Brain microvascular endothelial cell (primary cell): ENCODE measurements at regions not wholly inside any gene's neighbourhood (a gene's known extent, or its start where the extent isn't known, plus 50 kb on each side); places are given as distances from the start of the nearest gene placed in this dataset.

Experiments used
- DNase-seq: peaks from one replicate; pipeline ENCODE4 v3.0.0-alpha.2; 2020
- H3K27ac ChIP-seq: fragments of 250-450 bp; sonication (Bioruptor Pico); 2 replicates; pipeline ENCODE4 v1.5.1; 2020; ENCODE audit warnings: mild to moderate bottlenecking, moderate library complexity
- H3K27me3 ChIP-seq: fragments of 250-450 bp; sonication (Bioruptor Pico); replicated peaks from 2 replicates; pipeline ENCODE4 v1.5.1; 2020; ENCODE audit warnings: mild to moderate bottlenecking
- H3K36me3 ChIP-seq: fragments of 250-450 bp; sonication (Bioruptor Pico); replicated peaks from 2 replicates; pipeline ENCODE4 v1.5.1; 2020; ENCODE audit warnings: mild to moderate bottlenecking
- H3K4me3 ChIP-seq: 2 replicates; pipeline ENCODE4 v1.5.1; 2011; ENCODE audit warnings: low read depth, mild to moderate bottlenecking, control low read depth, low read length, moderate library complexity
- in situ Hi-C: cut with HindIII; loops from 2 replicates; pipeline ENCODE4 v1.10.0; 2017; ENCODE audit warnings: low sequenced_read_pairs, low pct_ligation_motif_present
- TF ChIP-seq, protein P1 (sequence below): IDR thresholded peaks from 2 replicates; pipeline ENCODE4 v1.5.1; 2011; ENCODE audit warnings: low read depth, mild to moderate bottlenecking, moderate library complexity, low read length, control low read depth, inconsistent platforms; ENCODE audit errors: missing control alignments

DNA sequence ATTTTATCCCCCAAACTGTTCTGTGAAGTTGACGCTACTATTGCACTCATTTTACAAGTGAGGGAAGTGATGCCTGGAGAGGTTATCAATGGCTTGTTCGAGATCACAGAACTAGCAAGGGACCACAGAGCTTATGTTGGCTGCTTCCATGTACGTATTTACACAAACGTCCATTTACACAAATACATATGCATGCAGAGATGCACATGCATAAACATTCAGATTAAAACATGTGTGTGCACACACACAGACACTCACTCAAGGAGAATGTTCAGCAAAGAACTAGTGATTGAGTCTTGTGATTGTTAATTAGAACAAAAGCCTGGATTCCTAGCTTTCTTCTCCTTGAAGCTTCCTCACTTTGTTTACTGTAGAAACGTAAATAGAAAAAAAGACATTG is 321.5 kb upstream of the CHD6 start:
- no peak overlapping the region for H3K4me3 ChIP-seq
- TF ChIP-seq, protein P1, sequence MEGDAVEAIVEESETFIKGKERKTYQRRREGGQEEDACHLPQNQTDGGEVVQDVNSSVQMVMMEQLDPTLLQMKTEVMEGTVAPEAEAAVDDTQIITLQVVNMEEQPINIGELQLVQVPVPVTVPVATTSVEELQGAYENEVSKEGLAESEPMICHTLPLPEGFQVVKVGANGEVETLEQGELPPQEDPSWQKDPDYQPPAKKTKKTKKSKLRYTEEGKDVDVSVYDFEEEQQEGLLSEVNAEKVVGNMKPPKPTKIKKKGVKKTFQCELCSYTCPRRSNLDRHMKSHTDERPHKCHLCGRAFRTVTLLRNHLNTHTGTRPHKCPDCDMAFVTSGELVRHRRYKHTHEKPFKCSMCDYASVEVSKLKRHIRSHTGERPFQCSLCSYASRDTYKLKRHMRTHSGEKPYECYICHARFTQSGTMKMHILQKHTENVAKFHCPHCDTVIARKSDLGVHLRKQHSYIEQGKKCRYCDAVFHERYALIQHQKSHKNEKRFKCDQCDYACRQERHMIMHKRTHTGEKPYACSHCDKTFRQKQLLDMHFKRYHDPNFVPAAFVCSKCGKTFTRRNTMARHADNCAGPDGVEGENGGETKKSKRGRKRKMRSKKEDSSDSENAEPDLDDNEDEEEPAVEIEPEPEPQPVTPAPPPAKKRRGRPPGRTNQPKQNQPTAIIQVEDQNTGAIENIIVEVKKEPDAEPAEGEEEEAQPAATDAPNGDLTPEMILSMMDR, result no peak
- in situ Hi-C loops, result no loop called here
- H3K27me3 ChIP-seq, result no peaks in the 10 kb centered on the region
- H3K36me3 ChIP-seq, result no peaks in the 10 kb centered on the region
- H3K27ac ChIP-seq, result no peak overlapping the region
- no peak for DNase-seq

DNA sequence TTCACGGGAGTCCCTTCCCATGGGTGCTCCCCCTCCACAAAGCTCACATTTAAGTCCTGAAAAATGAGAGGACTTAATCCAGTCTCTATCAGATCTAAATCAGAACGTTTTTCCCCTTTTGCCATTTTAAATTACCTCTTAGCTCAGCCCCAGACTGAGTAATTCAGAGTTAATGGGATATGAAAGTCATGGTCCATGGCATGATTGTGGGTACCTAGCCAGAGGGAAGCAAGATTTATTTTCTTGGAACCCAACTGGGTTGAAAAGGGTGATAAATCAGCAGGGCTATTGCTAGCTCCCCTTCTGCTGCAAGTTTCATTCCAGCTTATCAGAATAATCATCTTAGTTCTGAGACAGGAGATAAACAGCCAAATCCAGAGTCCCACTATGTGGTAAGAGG is 320.2 kb upstream of the CHD6 start:
- Histone ChIP-seq H3K36me3 (no peaks in the 10 kb centered on the region), H3K27me3 (no peaks in the 10 kb centered on the region), H3K27ac (no peak overlapping the region), H3K4me3 (no peak overlapping the region)
- in situ Hi-C loops, result no loop called here
- no peak for DNase-seq
- TF ChIP-seq, protein P1, result no peak

DNA sequence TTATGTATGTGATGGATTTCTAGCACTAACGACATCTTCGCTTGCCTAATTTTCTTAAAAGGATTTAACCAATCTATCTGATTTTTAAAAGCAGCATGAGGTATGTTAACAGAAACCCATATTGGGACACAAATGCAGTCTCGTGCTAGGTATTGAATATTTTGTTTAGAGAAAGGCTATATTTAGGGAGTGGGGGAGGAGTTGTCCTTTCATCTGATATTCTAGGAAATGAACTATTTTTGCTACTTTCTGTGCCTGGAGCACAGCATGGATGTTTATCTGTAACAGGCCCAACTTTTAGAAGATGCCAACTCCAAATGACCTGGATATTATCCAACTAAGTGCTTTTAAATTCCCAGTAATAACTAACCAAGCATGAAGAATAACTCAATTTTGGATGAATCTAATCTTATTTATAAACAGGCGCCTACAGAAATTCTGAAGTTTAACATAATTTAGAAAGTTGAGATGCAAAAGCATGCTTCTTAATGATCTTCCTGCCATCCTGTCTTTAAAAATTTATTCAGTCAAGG is 317.1 kb upstream of the CHD6 start:
- DNase-seq, result no peak
- Histone ChIP-seq H3K27me3 (no peaks in the 10 kb centered on the region), H3K27ac (no peak overlapping the region), H3K36me3 (no peaks in the 10 kb centered on the region), H3K4me3 (no peak overlapping the region)
- in situ Hi-C loops, result no loop called here
- TF ChIP-seq, protein P1, result no peak

GRCh38 chr20:41932431-41932830 is 314.3 kb upstream of the CHD6 start:
- H3K4me3 ChIP-seq, result no peak overlapping the region
- no peak overlapping the region for H3K27ac ChIP-seq
- H3K27me3 ChIP-seq, result no peaks in the 10 kb centered on the region
- DNase-seq, result no peak
- in situ Hi-C loops, result no loop called here
- no peaks in the 10 kb centered on the region for H3K36me3 ChIP-seq
- TF ChIP-seq, protein P1, result no peak

GRCh38 chr20:41927655-41928054 is 309.5 kb upstream of the CHD6 start:
- DNase-seq, result no peak
- TF ChIP-seq, protein P1, result no peak
- Histone ChIP-seq H3K36me3 (no peaks in the 10 kb centered on the region), H3K27me3 (no peaks in the 10 kb centered on the region), H3K27ac (no peak overlapping the region), H3K4me3 (no peak overlapping the region)
- in situ Hi-C loops, result no loop called here

DNA sequence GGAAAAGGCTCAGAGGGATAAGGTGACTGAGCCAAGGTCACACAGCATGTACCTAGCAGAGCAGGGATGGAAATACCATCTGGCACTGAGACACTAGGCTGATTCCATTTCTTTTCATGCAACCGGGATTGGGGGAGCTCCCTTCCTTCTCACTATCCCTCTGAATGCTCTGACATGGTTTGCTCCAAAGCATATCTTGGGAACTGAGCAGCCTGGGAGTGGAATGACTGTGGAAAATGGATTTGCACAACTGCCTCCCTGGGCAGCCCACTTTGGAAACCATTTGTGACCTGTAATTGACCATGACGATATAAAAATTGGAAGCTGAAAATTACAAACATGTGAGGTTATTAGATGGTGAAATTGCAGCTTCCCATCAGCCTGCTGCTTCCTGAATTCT is 309.0 kb upstream of the CHD6 start:
- TF ChIP-seq, protein P1, result no peak

More for the DNA sequence above, 309.0 kb upstream of the CHD6 start:
- DNase-seq, result no peak
- in situ Hi-C loops, result no loop called here
- Histone ChIP-seq H3K27ac (no peak overlapping the region), H3K27me3 (no peaks in the 10 kb centered on the region), H3K36me3 (no peaks in the 10 kb centered on the region), H3K4me3 (no peak overlapping the region)
